ENCODE measurements at regions not wholly inside any gene's neighbourhood (a gene's known extent, or its start where the extent isn't known, plus 50 kb on each side); places are given as distances from the start of the nearest gene placed in this dataset.

GRCh38 chr7:46753662-46754061 is 828.2 kb downstream of the TNS3 start:
- no peak for TF ChIP-seq CTCF (IDR thresholded peaks at IDR 0.05)
- TF ChIP-seq EZH2phosphoT487 (IDR thresholded peaks at IDR 0.05) = no peak
- no peak for TF ChIP-seq EZH2 (IDR thresholded peaks at IDR 0.05)
